ENCODE measurements at regions not wholly inside any gene's neighbourhood (a gene's known extent, or its start where the extent isn't known, plus 50 kb on each side); places are given as distances from the start of the nearest gene placed in this dataset.

DNA sequence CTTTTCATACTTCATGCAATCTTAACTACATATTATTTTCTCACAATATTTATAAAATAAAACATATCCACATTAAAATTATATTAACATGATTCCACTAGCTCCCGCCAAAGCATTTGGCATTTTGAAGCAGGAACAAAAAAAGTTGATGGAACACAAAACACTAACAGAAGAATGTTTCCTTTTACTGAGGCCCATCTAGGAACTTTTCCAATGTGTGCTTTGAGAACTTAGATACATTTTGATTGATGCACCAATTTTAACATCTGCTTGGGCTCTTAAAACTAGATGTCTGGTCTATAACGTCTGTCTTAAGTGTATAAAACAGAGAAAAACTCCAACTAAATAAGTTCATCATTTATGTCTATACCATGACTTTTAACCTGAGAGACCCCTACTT, 1214.8 kb downstream of the SORCS1 start:
- no peak for TF ChIP-seq POLR2A (IDR thresholded peaks at IDR 0.05)
- TF ChIP-seq, protein P1, sequence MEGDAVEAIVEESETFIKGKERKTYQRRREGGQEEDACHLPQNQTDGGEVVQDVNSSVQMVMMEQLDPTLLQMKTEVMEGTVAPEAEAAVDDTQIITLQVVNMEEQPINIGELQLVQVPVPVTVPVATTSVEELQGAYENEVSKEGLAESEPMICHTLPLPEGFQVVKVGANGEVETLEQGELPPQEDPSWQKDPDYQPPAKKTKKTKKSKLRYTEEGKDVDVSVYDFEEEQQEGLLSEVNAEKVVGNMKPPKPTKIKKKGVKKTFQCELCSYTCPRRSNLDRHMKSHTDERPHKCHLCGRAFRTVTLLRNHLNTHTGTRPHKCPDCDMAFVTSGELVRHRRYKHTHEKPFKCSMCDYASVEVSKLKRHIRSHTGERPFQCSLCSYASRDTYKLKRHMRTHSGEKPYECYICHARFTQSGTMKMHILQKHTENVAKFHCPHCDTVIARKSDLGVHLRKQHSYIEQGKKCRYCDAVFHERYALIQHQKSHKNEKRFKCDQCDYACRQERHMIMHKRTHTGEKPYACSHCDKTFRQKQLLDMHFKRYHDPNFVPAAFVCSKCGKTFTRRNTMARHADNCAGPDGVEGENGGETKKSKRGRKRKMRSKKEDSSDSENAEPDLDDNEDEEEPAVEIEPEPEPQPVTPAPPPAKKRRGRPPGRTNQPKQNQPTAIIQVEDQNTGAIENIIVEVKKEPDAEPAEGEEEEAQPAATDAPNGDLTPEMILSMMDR (IDR thresholded peaks at IDR 0.05) = no peak

Data from right lobe of liver (tissue), 4 donors.